ENCODE measurements at regions not wholly inside any gene's neighbourhood (a gene's known extent, or its start where the extent isn't known, plus 50 kb on each side); places are given as distances from the start of the nearest gene placed in this dataset.

GRCh38 chr16:86180244-86180643 is 281.3 kb downstream of the IRF8 start:
- Histone ChIP-seq H3K9me2 (replicated peaks; ENCODE audit: insufficient read depth, low read length) (no peaks in the 10 kb centered on the region), H3K9ac (ENCODE audit: low read length) (no peak overlapping the region), H3K27me3 (replicated peaks; ENCODE audit: insufficient read depth, low read length) (peaks cover 11% of the 10 kb centered on the region; the same call in 1 of the 2 replicates), H3K36me3 (replicated peaks; ENCODE audit: insufficient read depth, low read length) (no peaks in the 10 kb centered on the region), H3K4me3 (ENCODE audit: low read length) (no peak overlapping the region), H3F3A (ENCODE audit: insufficient read depth, low read length) (no peaks in the 10 kb centered on the region), H2AFZ (ENCODE audit: low read length) (no peak overlapping the region), H3K27ac (ENCODE audit: low read length) (no peak overlapping the region), H3K9me3 (replicated peaks; ENCODE audit: insufficient read depth, low read length) (no peaks in the 10 kb centered on the region), H3K4me1 (ENCODE audit: low read length) (no peaks in the 10 kb centered on the region), H3K79me2 (ENCODE audit: low read length) (no peaks in the 10 kb centered on the region), H3K4me2 (ENCODE audit: low read depth, low read length) (no peak overlapping the region), H4K20me1 (ENCODE audit: insufficient read depth, low read length) (no peaks in the 10 kb centered on the region)
- DNase-seq: no peak
- TF ChIP-seq CTCF (IDR thresholded peaks at IDR 0.05; ENCODE audit: low read length) (no peak), EZH2phosphoT487 (IDR thresholded peaks at IDR 0.05; ENCODE audit: low read length) (no peak), EZH2 (optimal IDR thresholded peaks at IDR 0.05; ENCODE audit: low read depth, low read length) (no peak)

GRCh38 chr16:86180780-86181179 is 281.8 kb downstream of the IRF8 start:
- H3K9me3 ChIP-seq (replicated peaks; ENCODE audit: insufficient read depth, low read length): no peaks in the 10 kb centered on the region
- no peak for TF ChIP-seq CTCF (IDR thresholded peaks at IDR 0.05; ENCODE audit: low read length)
- TF ChIP-seq EZH2 (optimal IDR thresholded peaks at IDR 0.05; ENCODE audit: low read depth, low read length): no peak
- TF ChIP-seq EZH2phosphoT487 (IDR thresholded peaks at IDR 0.05; ENCODE audit: low read length): no peak
- H3K9ac ChIP-seq (ENCODE audit: low read length): no peak overlapping the region
- H3K36me3 ChIP-seq (replicated peaks; ENCODE audit: insufficient read depth, low read length): no peaks in the 10 kb centered on the region
- H4K20me1 ChIP-seq (ENCODE audit: insufficient read depth, low read length): no peaks in the 10 kb centered on the region
- peaks cover 13% of the 10 kb centered on the region; the same call in 1 of the 2 replicates for H3K27me3 ChIP-seq (replicated peaks; ENCODE audit: insufficient read depth, low read length)
- H2AFZ ChIP-seq (ENCODE audit: low read length): no peak overlapping the region
- H3K27ac ChIP-seq (ENCODE audit: low read length): no peak overlapping the region
- DNase-seq: no peak
- no peak overlapping the region for H3K4me3 ChIP-seq (ENCODE audit: low read length)
- H3K79me2 ChIP-seq (ENCODE audit: low read length): no peaks in the 10 kb centered on the region
- H3K4me1 ChIP-seq (ENCODE audit: low read length): no peaks in the 10 kb centered on the region
- no peak overlapping the region for H3K4me2 ChIP-seq (ENCODE audit: low read depth, low read length)
- H3F3A ChIP-seq (ENCODE audit: insufficient read depth, low read length): no peaks in the 10 kb centered on the region
- no peaks in the 10 kb centered on the region for H3K9me2 ChIP-seq (replicated peaks; ENCODE audit: insufficient read depth, low read length)

- no peak overlapping the region for H2AFZ ChIP-seq (ENCODE audit: low read length)
- no peak overlapping the region for H3K9ac ChIP-seq (ENCODE audit: low read length)
- no peaks in the 10 kb centered on the region for H4K20me1 ChIP-seq (ENCODE audit: insufficient read depth, low read length)
- no peaks in the 10 kb centered on the region for H3K4me1 ChIP-seq (ENCODE audit: low read length)
- no peak overlapping the region for H3K27ac ChIP-seq (ENCODE audit: low read length)
- TF ChIP-seq CTCF (IDR thresholded peaks at IDR 0.05; ENCODE audit: low read length): no peak
- no peak for TF ChIP-seq EZH2phosphoT487 (IDR thresholded peaks at IDR 0.05; ENCODE audit: low read length)
- no peak for TF ChIP-seq EZH2 (optimal IDR thresholded peaks at IDR 0.05; ENCODE audit: low read depth, low read length)
- no peak for DNase-seq
- no peak overlapping the region for H3K4me3 ChIP-seq (ENCODE audit: low read length)
- H3K27me3 ChIP-seq (replicated peaks; ENCODE audit: insufficient read depth, low read length): peaks cover 19% of the 10 kb centered on the region; the same call in 1 of the 2 replicates
- H3K9me2 ChIP-seq (replicated peaks; ENCODE audit: insufficient read depth, low read length): no peaks in the 10 kb centered on the region
- H3K9me3 ChIP-seq (replicated peaks; ENCODE audit: insufficient read depth, low read length): no peaks in the 10 kb centered on the region
- H3K36me3 ChIP-seq (replicated peaks; ENCODE audit: insufficient read depth, low read length): no peaks in the 10 kb centered on the region
- H3K79me2 ChIP-seq (ENCODE audit: low read length): no peaks in the 10 kb centered on the region
- H3K4me2 ChIP-seq (ENCODE audit: low read depth, low read length): no peak overlapping the region
- H3F3A ChIP-seq (ENCODE audit: insufficient read depth, low read length): no peaks in the 10 kb centered on the region
Measured at GRCh38 chr16:86181526-86181925, 282.6 kb downstream of the IRF8 start.
